ENCODE measurements at regions not wholly inside any gene's neighbourhood (a gene's known extent, or its start where the extent isn't known, plus 50 kb on each side); places are given as distances from the start of the nearest gene placed in this dataset.

DNA sequence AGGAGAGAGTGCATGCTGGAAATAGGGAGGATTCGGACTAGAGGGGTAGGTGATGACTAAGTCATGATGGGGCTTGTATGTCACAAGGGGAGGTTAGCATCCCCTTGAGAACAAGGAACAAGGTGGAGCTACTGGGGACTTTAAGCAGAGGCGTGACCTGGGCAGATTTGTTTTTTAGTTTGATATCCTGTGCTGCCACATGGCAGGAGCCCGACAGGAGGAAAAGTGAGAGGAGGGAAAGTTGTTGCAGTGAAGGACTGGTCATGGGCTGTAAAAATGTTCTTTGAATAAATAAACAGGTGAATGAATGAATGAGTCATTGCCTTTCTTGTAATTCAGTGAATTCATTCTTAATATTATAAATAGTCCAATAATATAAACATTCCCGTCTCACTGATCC is 365.1 kb upstream of the CDH5 start:
- DNase-seq, result no peak

- no peak for DNase-seq
Observed at GRCh38 chr16:65998443-65998842, 368.0 kb upstream of the CDH5 start.

- no peak for DNase-seq
Observed at GRCh38 chr16:65994291-65994690, 372.2 kb upstream of the CDH5 start.

GRCh38 chr16:65991149-65991701 is 375.3 kb upstream of the CDH5 start:
- no peak for DNase-seq

DNA sequence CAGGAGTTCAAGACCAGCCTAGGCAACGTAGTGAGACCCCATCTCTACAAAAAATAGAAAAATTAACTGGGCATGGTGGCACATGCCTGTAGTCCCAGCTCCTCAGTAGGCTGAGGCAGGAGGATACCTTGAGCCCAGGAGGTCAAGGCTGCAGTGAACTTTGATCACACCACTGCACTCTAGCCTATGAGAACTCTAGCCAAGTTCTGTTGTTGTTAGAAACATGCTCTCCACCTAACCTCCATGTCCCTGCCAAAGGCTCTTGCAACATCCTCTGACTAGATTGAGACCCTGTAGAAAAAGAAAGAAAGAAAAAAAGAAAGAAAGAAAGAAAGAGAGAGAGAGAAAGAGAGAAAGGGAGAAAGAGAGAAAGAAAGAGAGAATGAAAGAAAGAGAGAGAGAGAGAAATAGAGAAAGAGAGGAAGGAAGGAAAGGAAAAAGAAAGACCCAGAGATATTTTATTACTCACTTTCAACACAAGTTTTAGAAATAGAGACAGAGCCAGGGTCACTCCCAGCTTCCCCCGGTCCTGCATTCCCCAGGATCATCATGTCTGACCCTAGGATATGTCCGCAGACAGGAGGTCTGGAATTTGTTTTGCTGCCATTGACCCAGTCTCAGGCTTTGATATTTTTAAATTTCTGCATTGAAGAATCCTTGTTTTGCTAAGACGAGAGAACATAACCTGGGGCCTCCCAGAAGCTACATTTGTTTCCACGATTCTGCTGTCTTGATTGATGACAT is 376.5 kb upstream of the CDH5 start:
- no peak for DNase-seq

DNA sequence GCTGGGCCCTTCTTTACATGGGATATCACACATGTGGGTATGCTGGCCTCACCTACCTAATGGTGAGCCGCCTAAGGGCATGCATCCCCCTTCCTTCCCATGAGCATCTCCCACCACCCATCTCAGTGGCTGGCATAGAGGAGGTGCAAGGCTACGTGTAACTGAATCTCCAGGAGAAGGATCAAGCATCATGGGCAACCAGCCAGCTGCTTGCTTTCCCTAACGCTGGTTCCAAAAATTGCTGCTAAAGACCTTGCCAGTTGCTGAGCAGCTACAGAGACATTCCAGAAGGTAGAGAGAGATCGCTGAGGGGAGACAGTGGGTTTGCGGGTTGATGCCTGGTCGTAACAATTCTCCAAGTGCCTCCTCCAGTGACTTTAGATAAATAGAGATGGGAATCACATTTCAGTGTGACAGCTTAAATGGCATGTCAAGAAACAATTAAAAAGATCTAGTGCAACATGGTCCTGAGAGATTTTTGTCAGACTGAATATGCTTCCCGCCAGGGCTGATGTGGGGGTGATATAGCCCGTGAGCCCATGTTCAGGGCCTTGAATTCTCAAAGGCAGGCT is 378.4 kb upstream of the CDH5 start:
- no peak for DNase-seq

DNA sequence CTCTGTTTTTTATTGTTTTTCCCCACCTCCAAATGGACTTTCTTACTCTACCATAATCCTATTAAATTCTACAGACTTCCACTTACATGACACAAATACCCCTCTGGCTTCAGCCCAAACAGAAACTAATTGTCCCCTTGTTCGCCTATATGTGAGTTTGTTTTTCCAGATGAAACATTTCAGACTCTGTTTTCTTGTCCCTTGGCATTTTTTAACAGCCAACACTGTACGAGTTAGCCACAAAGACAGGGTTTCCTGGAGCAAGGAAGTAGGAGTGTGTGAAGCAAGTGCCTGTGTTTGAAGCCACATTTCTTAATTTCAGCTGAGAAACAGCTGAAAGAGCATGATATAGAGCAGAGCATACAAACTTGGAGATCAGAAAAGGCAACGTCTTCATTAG is 382.2 kb upstream of the CDH5 start:
- DNase-seq, result no peak

DNA sequence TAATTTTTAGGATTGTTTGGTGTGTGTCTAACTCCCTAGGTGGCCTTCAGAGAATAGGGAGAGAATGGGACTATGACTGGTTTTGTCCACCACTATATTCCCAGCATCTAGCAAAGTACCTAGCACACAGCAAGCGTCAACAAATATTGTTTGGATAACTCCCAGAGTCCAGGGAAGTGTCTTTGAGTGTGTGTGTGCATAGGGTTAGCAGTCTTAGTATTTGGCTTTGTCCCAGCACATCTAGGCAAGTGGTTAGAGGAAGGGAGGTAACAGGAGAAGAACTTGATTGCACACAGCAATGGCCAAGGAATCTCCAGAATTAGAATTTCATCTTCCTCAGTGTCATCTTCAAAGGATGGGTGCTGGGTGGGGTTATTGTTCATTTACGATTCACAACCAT is 385.4 kb upstream of the CDH5 start:
- no peak for DNase-seq

GRCh38 chr16:65975049-65975708 is 391.3 kb upstream of the CDH5 start:
- peak; percentile 27 for DNase-seq

GRCh38 chr16:65967376-65967775 is 399.1 kb upstream of the CDH5 start:
- peak; percentile 44 for DNase-seq

DNA sequence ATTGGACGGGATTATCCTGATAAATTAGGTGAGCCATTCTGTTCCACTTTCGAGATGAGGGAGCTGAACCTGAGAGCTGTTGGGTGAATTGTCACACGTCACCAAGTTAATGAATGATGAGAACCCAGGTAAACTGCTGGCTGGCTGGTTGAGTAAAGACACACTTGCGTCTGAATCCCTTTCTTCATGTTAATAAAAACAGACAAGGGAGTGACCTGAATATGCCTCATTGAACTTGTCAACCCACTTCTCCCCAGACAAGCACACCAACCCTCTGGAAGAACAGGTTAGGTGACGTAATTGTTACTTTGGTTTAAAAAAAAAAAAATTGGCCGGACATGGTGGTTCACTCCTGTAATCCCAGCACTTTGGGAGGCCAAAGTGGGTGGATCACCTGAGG is 400.9 kb upstream of the CDH5 start:
- no peak for DNase-seq

DNA sequence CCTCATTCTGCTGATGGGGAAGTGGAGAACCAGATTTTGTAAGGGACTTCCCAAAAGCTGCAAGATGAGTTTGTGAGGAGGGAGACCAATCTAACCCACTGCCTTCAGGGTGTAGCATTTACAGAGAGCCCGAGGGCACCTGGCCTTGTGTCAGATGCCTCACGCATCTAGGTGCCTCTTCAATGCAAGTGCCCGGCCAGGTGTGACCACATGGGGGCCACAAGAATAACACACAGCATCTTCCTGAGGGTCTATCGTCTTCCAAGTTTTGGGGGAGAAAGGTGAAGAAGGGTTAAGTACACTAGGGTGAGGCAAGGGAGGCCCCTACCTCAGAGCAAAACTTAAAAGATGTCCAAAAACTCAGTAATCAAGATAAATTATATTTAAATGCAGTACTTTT is 401.7 kb upstream of the CDH5 start:
- no peak for DNase-seq

DNA sequence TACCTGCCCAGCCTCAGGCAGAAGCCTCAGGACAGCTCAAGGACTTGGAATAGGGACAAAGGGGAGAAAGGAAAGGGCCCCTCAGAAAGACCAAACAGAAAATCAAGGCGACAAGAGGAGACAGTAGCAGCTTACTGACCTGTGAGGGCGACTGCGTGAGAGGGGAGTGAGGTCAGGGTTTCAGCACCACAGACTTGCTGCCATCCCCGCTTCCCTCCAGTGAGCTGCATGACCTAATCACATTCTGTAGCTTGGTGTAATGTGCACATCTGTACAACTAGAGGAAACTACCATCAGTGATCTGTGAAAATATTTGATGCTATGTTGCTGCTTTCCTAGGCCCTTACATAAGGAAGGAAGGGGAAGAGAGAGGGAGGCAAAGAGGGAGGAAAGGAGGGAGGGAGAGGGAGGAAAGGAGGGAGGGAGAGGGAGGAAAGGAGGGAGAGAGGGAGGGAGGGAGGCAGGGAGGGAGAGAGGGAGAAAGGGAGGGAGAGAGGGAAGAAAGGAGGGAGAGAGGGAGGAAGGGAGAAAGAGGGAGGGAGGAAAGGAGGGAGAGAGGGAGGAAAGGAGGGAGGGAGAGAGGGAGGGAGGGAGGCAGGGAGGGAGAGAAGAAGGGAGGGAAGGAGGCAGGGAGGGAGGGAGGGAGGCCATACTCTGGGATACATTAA is 404.9 kb upstream of the CDH5 start:
- DNase-seq, result no peak

- no peak for DNase-seq
Observed at GRCh38 chr16:65959983-65960382, 406.5 kb upstream of the CDH5 start.

- no peak for DNase-seq
Observed at GRCh38 chr16:65958086-65958485, 408.4 kb upstream of the CDH5 start.

DNA sequence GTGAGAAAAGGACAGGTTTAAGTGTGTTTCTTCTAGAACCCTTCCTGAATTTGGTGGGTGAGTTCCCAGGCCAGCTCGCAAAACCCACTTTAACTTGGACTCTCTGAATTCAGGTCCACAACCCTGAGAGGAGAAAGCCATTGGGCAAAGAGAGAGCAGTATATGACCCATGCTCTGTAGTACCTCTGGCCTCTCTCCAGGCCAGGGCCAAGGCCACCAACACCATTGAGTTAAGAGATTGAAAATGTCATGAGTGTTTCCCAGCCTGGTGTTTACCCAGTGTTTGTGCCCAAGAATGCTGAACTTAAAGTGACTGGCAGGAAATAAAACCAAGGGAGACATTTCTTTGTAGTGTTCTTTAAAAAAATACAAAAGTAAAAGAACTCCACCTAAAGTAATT is 410.4 kb upstream of the CDH5 start:
- DNase-seq, result no peak

DNA sequence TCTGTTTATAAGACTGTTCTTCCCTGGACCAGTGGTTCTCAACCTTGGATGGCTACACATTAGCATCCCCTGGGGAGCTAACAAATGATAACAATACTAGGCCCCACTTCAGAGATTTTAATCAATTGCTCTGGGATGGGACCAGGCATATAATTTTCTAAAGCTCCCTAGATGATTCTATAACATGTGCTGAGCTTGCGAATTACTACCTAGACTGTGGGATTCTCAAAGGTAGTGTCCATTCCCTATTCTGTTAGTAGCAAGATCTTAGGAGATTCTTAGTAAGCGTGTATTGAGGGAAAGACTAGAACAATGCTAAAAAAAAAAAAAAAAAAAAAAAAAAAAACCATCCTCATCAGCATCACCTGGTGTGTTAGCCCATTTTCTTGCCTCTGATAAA is 412.0 kb upstream of the CDH5 start:
- no peak for DNase-seq

GRCh38 chr16:65950211-65950610 is 416.3 kb upstream of the CDH5 start:
- no peak for DNase-seq

- DNase-seq, result no peak
Observed at GRCh38 chr16:65948361-65948760, 418.1 kb upstream of the CDH5 start.

GRCh38 chr16:65947951-65948350 is 418.5 kb upstream of the CDH5 start:
- no peak for DNase-seq

DNA sequence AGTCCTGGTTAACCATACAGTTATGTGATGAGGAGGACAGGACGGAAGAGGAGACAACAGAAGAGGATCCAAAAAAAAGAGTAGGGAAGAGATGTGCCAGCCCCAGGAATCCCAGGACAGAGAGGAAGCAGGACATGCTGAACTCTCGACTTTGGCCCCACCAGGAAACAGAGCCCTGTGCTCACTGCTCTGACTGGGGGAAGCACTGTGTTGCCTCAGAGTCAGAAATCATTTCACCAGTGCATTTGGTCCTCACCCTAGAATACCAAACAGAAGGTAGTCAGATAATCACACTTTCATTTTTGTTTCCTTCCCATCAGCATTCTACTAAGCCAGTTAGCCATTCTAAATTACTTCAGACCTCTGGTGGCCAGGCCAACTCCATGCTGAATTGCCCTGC is 421.0 kb upstream of the CDH5 start:
- no peak for DNase-seq

DNA sequence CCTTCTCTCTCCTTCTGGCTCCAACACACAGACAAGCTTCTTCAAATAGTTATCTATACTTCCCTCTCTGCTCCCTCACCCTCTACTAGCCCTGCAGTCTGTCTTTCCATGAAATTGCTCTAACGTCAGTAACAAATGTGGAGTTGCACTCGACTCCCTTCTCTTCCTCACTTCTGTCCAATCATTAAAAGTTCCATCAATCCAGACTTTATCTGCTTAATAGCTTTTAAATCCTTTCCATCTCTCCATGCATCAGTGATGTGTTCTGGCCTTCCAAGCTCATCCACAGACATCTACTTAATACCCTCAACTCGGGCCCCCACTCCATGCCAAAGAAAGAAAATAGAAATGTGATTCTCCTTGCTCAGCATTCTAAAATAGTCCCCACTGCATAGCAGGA is 422.1 kb upstream of the CDH5 start:
- no peak for DNase-seq

GRCh38 chr16:65940711-65941110 is 425.8 kb upstream of the CDH5 start:
- DNase-seq, result no peak

DNA sequence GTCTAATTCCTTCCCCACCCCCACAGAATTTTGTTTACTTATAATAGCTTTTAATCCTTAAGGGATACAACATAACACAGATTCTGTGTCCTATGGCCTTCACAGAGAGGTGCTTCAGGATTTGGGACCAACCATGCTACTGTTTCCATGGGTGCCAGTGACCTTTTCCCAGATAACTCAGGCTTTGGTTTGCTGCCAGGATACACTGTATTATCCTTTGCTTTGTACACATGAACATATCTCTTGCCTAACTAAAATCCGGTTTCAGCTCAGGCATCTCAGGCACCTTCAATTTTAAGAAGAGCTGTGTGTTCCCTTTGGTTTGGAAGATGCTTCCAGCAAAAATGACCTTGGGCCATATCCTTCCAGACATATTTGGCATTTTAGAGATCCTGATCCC is 428.4 kb upstream of the CDH5 start:
- DNase-seq, result no peak

Measured in T1000 (cell line).